Jurkat, Clone E6-1 (cell line): ENCODE measurements at regions not wholly inside any gene's neighbourhood (a gene's known extent, or its start where the extent isn't known, plus 50 kb on each side); places are given as distances from the start of the nearest gene placed in this dataset.

Source experiments
- DNase-seq: peaks from one replicate; pipeline ENCODE4 v3.0.0-alpha.2; 2011; ENCODE audit warnings: low read depth, low spot score
- H3K4me3 ChIP-seq: 2 replicates; pipeline ENCODE4 v1.5.1; 2011; ENCODE audit warnings: mild to moderate bottlenecking, low read length, control low read depth, moderate library complexity

DNA sequence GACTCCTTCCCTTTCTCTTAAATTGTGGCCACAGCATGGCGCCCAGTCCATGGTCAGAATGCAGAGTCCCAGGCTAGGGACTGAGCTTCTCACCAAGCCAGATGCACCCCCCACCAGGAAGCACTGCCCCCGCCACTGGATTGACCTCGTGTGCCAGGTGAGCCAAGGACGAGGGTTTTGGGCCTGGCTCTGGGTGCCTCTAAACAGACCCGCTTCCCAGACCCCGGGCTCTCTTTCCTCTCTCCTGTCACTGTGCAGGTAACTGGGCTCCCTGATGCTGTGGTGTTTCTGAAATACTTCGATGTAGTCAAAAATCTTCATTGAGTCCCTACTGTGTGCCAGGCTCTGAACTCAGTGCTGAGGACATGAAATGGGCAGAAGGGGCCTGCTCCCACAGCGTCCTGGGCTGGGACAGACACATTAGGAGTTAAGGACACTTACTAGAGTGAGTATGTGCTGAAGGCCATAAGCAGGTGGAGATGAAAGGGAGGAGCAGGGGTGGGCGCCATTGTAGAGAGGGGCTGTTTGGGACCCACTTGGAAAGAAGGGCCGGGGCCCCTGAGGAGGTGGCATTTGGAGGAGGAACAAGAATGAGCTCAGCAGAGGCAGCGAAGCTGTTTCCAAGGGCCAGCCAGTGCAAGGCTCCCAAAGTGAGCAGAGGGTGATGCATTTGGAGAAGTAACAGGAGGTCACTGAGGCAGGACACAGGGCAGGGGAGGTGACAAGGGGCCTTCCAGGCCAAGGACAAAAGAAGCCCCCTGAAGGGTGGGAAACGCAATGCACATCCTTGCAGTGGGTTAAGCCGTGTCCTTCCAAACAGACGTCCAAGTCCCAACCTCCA lies 217.1 kb downstream of the ANKRD60 start:
- no peak for DNase-seq
- no peak overlapping the region for H3K4me3 ChIP-seq

DNA sequence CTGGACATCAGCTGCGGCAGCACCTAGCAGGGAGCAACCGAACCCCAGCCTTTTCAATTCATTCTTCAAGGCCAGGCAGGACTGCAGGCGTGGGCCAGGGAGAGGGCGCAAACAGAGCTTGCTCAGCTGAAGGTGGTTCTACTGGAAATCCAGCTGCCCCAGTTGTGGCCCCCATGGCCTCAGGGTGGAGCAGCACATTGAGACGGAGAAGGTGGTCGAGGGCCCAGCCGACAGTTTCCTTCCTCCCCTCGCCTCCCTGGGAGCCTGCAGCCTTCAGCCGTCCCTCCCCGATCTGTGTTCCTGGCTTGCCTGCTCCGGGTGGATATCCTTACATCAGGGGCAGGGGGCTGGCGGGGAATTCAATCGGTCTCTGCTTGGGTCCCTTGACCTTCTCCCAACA lies 217.8 kb downstream of the ANKRD60 start:
- no peak for DNase-seq
- H3K4me3 ChIP-seq: no peak overlapping the region

DNA sequence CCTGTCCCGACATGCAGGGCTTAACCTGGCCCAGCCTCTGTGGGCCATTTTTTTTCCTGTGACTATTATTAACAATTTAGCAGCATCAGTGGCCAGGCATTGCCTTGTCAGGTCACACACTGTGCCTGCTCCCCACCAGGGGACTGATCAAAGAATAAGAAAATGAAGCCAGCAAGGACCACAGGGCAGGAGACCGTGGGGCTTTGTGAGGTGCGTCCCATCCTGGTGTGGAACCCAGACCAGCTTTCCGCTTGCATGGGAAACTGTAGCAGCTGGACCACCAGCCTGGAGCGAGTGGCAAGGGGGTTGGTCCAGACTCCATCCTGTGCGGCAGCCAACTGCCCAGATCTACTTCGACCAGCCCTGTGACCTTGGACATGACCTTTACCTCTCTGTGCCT lies 218.3 kb downstream of the ANKRD60 start:
- H3K4me3 ChIP-seq: no peak overlapping the region
- DNase-seq: no peak

DNA sequence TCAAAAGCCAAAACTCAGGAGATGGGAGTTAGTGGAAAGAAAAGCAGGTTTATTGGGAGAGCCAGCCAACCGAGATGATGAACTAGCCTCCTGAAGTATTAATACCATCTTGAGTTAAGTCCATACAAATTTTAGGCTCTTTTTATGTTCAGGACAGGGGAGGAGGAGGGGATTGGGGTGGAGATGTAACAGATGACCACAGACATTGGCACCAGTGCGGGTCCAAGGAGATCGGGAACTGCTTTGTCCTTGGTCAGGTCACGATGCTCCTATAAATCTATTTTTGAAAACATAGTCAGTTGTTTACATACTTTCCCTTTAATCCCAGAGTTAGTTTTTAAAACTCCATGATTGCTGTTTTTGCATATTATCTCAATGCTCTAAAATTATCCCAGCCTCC lies 219.6 kb downstream of the ANKRD60 start:
- H3K4me3 ChIP-seq: no peak overlapping the region
- DNase-seq: no peak

DNA sequence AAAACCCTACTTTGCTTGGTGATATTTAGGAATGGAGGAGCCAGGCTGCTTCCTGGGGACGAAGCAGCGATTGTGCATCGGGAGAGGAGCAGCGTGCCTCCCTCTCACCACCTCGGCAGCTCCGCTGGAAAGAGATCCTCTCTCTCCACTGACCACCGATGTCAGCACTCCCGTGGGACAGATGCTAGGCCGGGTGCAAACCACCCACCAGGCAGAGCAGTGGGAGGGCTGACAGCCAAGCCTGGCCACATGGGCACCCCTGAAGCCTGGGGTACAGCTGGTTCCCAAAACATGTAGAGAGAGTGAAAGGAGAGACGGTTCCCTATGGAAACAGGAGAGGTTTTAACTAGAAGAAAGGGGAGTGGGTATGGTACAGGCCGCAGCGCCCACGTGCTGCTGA lies 220.0 kb downstream of the ANKRD60 start:
- no peak for DNase-seq
- H3K4me3 ChIP-seq: no peak overlapping the region

DNA sequence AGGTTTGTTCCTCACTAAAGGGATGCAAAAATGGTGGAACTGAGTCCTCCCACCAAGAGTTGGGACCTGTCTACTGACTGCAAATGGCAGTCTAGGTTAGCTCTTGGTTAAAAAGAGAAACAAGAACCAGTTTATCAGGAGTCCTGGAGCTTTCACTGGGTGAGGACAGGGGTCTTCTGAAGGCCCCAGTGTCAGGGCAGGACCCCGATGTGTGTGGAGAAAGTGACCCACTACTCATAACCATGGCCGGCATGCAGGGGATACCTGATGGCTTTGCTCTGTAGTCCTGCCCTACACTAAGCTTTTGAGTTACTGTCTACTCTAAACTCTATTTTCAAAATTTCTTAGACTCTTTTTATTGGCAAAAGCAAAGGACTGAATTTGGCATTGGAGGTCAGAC lies 220.5 kb downstream of the ANKRD60 start:
- no peak for DNase-seq

DNA sequence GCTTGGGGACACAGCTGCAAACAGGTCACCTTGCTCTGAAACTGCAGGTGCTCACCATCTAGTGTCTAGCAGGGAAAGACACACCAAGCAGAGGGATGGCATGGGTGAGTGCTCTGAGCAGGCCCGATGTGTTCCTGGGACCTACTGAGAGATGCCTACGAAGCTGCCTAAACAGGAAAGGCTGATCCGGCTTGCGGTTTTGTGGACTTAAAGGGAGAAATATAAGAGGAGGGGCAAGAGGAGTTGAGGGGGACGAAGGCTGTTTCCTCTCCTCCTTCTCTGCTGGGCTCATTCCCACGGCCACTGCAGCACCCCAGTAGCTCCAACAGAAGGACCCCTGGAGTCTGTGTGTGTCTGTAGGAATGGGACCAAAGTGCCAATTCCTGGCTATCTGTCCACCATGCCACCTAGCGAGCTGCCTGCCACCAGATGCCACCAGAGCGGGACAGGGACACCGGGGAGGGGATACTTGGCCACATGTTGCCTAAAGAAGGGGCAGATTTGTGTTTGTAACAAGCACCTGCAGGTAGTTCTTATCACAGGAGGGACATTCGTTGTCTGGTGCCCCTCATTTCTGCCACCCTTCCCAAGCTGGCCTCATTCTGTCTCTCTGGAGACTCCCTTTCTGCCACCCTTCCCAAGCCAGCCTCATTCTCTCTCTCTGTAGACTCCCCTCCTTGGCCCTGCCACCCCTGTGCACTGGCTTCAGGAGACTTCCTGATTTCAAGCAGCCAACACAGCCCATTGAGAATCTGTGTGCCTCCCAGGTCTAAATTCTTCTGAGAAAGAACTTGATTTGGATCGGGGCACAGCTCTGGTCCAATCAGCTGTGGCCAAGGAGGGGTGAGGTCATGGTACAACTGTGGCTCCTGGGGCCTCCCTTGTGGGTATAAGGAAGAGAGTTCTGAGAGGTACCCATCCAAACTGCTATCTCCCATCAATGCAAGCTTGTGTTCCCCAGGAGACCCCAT lies 221.8 kb downstream of the ANKRD60 start:
- H3K4me3 ChIP-seq: no peak overlapping the region
- DNase-seq: no peak

More for the DNA sequence above, 220.5 kb downstream of the ANKRD60 start:
- H3K4me3 ChIP-seq: no peak overlapping the region

DNA sequence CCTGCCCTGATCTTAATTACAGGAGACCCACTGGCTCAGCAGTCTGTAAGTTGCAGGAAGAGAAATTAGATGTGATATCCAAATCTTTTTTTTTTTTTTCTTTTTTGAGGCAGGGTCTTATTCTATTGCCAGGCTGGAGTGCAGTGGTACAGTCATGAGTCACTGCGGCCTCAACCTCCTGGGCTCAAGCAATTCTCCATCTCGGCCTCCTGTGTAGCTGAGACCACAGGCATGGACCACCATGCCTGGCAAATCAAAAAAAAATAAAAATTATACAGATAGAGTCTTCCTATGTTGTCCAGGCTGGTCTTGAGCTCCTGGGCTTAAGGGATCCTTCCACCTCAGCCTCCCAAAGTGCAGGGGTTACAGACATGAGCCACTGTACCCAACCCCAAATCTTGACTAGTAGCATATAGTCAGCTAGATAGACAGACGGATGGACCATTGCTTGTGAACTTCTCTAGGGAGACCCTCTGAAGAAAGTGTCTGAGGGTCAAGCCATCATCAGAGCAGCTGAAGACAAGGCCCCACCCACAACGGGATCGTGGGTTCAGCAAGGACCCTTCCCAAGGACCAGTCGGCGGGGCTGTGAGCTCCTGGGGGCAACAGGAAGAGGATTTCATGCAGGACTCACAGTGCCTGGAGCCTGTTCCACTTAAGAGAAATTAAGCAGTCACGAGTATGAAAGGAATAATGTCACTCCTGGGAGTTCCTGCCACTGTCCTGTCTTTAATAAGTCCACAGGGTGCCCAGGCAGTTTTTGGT lies 222.7 kb downstream of the ANKRD60 start:
- H3K4me3 ChIP-seq: no peak overlapping the region
- no peak for DNase-seq

DNA sequence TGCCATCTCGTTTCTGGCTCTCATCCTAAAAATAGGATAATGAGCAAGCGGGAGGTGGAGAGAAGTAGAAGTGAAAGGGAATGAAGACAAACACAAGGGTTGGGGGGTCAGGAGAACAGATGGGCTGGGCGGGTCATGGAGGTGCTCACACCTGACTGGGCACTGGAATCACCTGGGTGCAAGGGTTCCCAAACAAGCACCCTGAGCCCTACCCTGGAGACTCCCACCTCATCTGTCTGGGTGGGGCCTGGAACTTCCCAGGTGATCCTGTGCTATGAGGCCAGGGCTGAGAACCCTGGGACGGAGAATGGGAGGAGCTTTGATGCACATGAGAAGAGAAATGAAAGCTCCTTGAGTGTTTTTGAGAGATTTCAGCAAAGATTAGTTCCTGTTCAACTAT lies 223.6 kb downstream of the ANKRD60 start:
- H3K4me3 ChIP-seq: no peak overlapping the region
- DNase-seq: no peak

DNA sequence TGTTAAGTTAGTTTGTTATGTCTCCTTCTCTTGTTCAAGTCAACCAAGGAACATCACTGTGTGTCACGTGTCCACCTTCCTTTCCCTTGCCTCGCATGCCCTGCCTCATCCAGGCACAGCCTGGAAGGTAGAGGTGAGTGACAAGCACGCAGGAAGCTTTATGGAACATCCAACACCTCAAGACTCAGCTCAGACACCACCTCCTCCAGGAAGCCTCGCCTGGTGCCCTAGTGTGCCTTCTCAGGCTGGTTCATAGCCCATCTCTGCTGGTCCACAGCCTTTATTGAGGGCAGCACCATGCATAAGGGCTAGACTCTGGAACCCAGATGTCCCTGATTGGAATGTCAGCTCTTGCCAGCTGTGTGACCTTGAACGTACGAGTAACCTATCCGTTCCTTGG lies 224.3 kb downstream of the ANKRD60 start:
- DNase-seq: no peak
- H3K4me3 ChIP-seq: no peak overlapping the region

DNA sequence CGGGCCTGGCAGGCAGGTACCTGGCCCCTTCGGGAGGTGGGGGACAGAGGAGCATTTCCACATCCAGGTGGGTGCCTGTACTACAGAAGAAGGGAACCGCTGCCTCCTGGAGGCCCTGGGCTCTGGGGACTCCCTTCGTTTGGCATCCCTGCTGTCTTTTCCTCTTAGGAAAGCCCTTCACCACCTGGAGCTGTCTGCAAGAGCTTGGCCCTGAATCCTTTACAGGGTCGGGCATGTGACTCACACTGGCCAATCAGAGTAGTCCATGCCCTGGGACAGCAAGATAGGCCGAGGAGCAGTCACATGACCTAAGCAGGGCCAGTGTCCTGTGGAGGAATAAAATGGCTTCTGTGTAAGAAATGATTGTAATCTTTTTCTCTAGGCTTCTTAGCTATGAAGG lies 224.9 kb downstream of the ANKRD60 start:
- H3K4me3 ChIP-seq: no peak overlapping the region
- no peak for DNase-seq

DNA sequence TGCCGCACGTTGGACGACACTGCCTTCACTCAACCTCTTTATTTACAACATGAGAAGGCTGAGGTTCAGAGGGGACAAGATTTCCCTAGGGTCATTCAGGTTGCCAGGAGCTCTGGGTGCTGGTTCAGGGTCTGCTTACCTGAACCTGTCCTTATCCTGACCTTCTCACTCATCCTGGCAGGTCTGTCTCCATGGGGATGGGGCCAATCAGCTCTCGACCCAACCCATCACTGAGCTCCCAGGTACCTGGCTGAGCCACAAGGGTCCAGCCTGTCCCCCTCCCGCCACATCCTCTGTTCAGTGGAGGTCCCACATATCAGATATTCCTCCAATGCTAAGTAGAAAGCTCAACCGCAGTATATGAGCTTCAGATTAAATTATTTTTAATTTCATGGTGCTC lies 225.6 kb downstream of the ANKRD60 start:
- H3K4me3 ChIP-seq: no peak overlapping the region
- DNase-seq: no peak

DNA sequence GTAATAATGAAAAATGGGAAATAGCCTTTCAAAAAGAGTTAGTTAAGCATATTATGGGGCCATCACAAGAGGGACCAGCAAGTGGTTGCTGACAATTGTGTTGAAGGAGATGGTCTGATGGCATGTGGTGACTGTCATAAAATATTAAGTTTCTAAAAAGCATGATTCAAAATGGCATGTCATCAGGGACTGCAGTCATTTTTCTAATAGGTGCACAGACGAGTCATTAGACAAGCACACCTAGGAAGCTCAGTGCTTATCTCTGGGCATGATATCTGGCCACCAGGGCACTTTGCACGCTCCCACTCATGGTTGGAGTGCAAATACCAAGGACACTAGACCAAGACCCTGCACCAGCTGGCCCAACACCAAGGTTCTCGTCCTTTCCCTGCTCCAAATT lies 226.5 kb downstream of the ANKRD60 start:
- DNase-seq: no peak
- H3K4me3 ChIP-seq: no peak overlapping the region

DNA sequence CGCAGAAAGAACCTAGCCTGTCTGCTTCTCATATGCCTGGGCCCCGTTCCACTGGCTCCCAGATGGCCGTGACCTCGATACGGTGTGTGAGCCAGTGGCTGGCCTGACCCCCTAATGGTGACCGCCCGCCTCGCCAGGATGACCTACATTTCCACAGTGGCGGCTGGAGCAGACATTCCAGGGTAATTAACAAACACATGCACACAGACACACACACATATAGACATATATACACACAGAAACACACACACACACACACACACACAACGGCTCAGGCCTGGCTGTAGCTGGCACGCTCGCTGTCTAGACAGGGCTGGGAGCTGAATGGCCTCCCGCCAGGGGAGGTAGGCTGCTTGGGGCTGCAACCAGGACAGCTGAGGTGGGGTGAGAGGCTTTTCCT lies 227.1 kb downstream of the ANKRD60 start:
- DNase-seq: no peak
- no peak overlapping the region for H3K4me3 ChIP-seq

DNA sequence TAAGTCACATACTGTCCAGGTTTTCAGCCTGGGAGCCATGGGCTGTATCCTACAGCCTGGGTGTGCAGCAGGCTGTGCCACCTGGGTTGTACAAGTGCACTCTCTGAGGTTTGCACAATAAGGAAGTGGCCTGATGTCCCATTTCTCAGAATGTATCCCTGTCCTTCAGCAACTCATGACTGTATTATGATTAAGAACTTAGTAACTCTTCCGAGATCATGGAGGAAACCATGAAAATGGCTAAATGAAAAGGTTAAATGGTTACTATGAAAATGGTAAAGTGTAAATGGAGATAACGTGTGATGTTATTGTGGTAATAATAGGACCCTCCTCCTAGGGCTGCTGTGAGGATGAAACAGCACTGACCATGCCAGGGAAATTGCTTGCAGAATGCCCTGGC lies 227.6 kb downstream of the ANKRD60 start:
- no peak for DNase-seq
- H3K4me3 ChIP-seq: no peak overlapping the region

DNA sequence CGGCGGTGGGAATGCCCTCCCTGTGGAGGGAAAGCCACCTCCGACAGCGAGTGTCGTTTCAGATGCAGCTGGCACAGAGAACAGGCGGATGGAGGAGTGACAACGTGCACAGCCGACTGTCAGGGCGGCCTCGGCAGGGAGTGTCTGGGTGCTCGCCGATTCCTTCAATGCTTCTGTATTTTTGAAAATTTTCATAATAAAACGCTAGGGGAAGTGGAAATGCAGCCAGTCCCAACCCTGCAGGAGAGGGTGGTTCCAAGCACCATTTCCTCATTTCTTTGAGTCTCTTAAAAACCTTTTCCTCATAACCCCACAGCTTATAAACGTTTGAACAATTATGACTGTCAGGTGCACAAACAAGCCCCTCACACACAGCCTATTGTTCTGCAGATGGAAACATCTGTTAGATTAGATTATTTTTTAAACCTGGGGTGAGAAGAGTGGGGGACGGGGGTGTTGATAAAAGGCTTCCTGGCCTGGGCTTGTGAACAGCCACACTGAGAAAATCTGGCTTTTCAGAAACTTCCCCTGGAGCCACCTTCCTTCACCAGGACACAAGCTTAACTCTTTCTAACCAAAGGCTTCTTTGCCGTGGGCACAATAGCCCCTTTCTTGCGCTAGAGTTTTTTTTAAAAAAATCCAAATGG lies 228.9 kb downstream of the ANKRD60 start:
- DNase-seq: peak; percentile 82
- H3K4me3 ChIP-seq: no peak overlapping the region

DNA sequence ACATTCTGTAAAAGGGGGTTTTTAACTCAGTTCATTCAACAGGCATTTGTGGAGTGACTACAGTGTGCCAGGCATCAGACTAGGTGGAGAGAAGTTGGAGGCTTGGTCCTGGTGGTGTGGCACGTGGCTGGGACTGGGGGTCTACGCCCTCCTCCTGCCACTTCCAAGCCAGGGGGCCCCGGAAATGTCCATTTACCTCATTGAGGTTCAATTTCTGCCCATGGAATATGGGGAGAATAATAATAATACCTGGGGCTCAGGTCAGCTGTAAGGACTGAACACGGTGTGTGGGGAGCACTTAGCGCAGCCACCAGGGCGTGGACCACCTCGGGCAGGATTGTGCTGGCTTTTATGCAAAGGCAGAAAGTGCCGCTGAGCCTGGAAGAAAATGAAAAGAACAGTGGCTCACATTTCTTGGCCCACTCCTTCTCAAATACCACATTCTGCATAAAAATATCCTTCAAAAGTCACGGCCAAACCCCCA lies 229.4 kb downstream of the ANKRD60 start:
- no peak overlapping the region for H3K4me3 ChIP-seq
- no peak for DNase-seq

DNA sequence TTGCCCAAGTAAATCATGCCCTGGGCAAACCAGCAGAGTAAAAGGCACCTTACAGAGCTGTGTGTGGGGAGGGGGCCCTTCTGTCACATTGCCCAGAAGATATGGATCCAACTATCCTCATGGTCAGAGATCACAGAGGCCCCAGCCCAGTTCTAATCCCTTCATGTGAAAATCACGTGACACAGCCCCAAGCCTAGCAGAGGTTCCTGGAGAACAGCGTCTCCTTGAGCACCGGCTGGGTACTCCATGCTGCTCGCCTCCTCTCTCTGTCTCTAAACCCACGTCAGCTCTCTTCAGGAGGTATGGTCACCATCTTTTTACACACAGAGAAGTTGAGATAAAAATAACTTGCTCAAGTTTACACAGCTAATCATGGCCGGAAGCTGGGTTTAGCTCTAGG lies 230.2 kb downstream of the ANKRD60 start:
- no peak overlapping the region for H3K4me3 ChIP-seq
- DNase-seq: no peak
